Endothelial cell (in vitro differentiated cells): ENCODE measurements at regions not wholly inside any gene's neighbourhood (a gene's known extent, or its start where the extent isn't known, plus 50 kb on each side); places are given as distances from the start of the nearest gene placed in this dataset.

Source experiments
- DNase-seq: peaks from one replicate; pipeline ENCODE4 v3.0.0; 2021; ENCODE audit warnings: low spot score
- H3K27ac Mint-ChIP-seq: one replicate; pipeline ENCODE4 v1.8.0; 2021; ENCODE audit warnings: mixed read lengths, inconsistent platforms; ENCODE audit not compliant: unreplicated experiment
- H3K27me3 Mint-ChIP-seq: one replicate; pipeline ENCODE4 v1.8.0; 2021; ENCODE audit warnings: mild to moderate bottlenecking, moderate library complexity, mixed read lengths, inconsistent platforms; ENCODE audit not compliant: unreplicated experiment
- H3K36me3 Mint-ChIP-seq: one replicate; pipeline ENCODE4 v1.8.0; 2021; ENCODE audit warnings: mild to moderate bottlenecking, low read depth, mixed read lengths, inconsistent platforms; ENCODE audit not compliant: unreplicated experiment
- H3K4me1 Mint-ChIP-seq: one replicate; pipeline ENCODE4 v1.8.0; 2021; ENCODE audit warnings: mild to moderate bottlenecking, mixed read lengths, inconsistent platforms; ENCODE audit not compliant: unreplicated experiment
- H3K4me3 Mint-ChIP-seq: one replicate; pipeline ENCODE4 v1.8.0; 2021; ENCODE audit warnings: mild to moderate bottlenecking, mixed read lengths, inconsistent platforms; ENCODE audit not compliant: unreplicated experiment
- H3K9me3 Mint-ChIP-seq: one replicate; pipeline ENCODE4 v1.8.0; 2021; ENCODE audit warnings: mixed read lengths, inconsistent platforms; ENCODE audit not compliant: unreplicated experiment
- TF ChIP-seq, protein P1 (sequence below): fragments of 200-600 bp; sonication (generic); IDR thresholded peaks from one replicate; pipeline ENCODE4 v1.5.0; 2021; ENCODE audit warnings: antibody characterized with exemption; ENCODE audit not compliant: unreplicated experiment

DNA sequence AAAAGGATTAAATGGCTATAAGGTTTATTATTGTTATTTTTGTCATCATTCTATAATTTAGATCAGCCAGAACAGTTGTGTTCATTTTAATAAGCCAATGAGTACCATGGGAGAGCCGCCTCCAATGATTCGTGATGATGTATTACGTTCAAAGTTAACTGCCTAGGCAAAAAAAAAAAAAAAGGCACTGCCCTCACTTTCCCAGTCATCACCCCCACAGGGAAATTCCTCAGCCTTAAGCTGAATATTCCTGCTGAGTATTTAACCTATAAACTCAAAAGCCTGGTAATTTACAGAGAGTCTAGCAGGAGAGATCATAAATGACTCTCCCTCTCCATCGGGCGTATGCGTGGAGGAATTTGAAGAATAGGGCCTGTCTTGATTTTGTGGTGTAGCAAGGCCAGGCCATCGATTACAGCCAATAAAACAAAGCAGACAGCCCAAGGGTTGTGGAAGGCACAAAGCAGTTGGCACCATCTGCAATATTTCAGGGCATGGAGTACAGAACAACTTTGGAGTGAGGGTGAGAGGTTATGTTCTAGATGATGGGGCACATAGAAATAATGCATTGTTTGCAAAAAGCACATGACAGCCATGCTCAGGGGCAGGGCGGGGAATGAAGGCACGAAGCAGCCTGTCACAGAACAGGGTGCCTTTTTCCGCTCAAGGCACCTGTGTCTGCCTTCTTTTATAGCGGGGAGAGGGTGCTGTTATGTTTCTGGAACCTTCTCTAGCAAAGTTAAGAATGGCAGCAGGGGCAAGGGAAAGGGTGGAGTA lies 138.2 kb upstream of the DTNBP1 start:
- no peaks in the 10 kb centered on the region for H3K36me3 Mint-ChIP-seq
- H3K27me3 Mint-ChIP-seq, result peaks cover 3% of the 10 kb centered on the region
- no peak for DNase-seq
- no peak overlapping the region for H3K27ac Mint-ChIP-seq
- no peaks in the 10 kb centered on the region for H3K9me3 Mint-ChIP-seq
- peaks cover 4% of the 10 kb centered on the region for H3K4me1 Mint-ChIP-seq
- H3K4me3 Mint-ChIP-seq, result no peak overlapping the region
- TF ChIP-seq, protein P1, sequence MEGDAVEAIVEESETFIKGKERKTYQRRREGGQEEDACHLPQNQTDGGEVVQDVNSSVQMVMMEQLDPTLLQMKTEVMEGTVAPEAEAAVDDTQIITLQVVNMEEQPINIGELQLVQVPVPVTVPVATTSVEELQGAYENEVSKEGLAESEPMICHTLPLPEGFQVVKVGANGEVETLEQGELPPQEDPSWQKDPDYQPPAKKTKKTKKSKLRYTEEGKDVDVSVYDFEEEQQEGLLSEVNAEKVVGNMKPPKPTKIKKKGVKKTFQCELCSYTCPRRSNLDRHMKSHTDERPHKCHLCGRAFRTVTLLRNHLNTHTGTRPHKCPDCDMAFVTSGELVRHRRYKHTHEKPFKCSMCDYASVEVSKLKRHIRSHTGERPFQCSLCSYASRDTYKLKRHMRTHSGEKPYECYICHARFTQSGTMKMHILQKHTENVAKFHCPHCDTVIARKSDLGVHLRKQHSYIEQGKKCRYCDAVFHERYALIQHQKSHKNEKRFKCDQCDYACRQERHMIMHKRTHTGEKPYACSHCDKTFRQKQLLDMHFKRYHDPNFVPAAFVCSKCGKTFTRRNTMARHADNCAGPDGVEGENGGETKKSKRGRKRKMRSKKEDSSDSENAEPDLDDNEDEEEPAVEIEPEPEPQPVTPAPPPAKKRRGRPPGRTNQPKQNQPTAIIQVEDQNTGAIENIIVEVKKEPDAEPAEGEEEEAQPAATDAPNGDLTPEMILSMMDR, result no peak

DNA sequence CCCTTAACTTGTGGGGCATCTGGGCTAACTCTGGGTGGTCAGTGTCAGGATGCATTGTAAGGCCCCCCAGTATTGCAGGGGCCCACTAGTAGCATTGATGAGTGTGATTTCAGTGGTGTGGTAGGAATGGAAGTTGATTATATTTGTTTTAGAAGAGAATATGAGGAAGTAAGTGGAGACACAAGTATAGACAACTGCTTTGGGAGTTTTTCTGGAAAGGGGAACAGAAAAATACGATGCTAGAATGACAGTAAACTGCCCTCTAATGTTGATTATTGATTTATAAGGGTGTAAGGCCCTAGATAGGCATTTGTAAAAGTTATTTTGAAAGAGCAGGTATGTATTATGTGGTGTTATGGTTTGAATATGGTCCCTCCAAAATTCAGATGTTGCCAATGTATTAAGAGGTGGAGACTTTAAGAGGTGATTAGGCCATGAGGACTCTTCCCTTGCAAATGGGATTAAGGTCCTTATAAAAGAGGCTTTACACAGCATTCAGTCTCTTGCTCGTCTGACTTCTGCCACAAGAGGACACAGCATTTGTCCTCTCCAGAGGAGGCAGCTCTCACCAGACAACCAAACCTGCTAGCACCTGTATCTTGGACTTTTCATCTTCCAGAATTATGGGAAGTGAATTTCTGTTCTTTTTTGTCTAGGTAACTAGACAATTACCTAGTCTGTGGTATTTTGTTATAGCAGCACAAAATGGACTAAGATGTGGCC lies 135.9 kb upstream of the DTNBP1 start:
- H3K4me3 Mint-ChIP-seq, result no peak overlapping the region
- H3K27ac Mint-ChIP-seq, result no peak overlapping the region
- TF ChIP-seq, protein P1, result no peak
- H3K4me1 Mint-ChIP-seq, result no peaks in the 10 kb centered on the region
- H3K9me3 Mint-ChIP-seq, result no peaks in the 10 kb centered on the region
- no peaks in the 10 kb centered on the region for H3K36me3 Mint-ChIP-seq
- H3K27me3 Mint-ChIP-seq, result peaks cover 1% of the 10 kb centered on the region
- DNase-seq, result no peak

DNA sequence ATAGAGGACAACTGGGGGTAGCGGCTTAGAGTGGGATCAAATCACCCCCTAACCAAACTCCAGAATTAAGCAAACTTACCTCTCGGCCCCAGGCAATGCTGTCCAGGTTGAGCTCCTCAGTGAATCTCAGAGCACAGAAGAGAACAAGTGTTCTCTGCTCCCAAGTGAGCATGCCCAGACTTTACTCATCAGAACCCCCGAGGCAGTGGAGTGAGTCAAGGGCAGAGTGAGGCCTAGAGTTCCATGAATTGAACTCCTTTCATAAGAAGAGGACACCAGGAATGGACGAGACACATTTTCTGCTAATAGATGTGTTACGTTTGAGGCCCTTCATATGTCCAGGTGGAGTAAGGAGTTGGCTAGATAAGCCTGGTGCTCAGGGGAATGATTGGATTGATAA lies 134.0 kb upstream of the DTNBP1 start:
- Mint-ChIP-seq H3K36me3 (no peaks in the 10 kb centered on the region), H3K27ac (no peak overlapping the region)

DNA sequence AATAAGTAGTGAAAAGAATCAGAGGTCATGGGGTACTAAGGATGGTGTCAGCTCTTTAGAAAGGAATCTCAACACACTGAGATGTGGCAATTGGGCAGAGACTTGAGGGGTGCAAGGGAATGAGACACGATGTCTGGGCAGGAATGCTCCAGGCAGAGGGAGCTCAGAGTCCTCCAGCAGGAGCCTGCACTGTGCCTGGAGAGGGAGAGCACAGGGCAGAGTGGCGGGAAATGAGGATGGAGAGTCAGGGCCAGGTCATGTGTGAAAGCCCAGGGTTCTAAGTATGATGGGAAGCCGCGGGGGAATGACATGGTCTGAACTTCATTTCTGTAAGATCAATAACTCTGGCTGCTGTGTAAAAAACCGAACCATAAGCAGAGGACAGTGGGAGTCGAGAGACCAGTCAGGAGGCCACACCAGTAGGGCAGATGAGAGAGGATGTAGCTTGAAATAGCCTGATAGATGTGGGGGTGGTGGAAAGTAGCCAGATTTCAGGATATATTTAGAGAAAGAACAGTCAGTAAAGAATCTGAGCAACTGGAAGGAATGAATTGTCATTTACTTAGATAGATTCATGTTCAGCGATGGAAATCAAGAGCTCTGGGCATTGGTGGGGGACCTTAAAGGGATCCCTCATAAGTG lies 133.4 kb upstream of the DTNBP1 start:
- no peak overlapping the region for H3K27ac Mint-ChIP-seq
- no peak for DNase-seq
- H3K4me1 Mint-ChIP-seq, result no peaks in the 10 kb centered on the region
- TF ChIP-seq, protein P1, result no peak
- H3K36me3 Mint-ChIP-seq, result no peaks in the 10 kb centered on the region
- H3K9me3 Mint-ChIP-seq, result no peaks in the 10 kb centered on the region
- peaks cover 5% of the 10 kb centered on the region for H3K27me3 Mint-ChIP-seq
- H3K4me3 Mint-ChIP-seq, result peak overlapping the region; percentile 17

More for the DNA sequence above, 134.0 kb upstream of the DTNBP1 start:
- Mint-ChIP-seq H3K27me3 (peaks cover 5% of the 10 kb centered on the region), H3K4me1 (no peaks in the 10 kb centered on the region), H3K4me3 (no peak overlapping the region), H3K9me3 (no peaks in the 10 kb centered on the region)
- TF ChIP-seq, protein P1, result no peak
- DNase-seq, result no peak

DNA sequence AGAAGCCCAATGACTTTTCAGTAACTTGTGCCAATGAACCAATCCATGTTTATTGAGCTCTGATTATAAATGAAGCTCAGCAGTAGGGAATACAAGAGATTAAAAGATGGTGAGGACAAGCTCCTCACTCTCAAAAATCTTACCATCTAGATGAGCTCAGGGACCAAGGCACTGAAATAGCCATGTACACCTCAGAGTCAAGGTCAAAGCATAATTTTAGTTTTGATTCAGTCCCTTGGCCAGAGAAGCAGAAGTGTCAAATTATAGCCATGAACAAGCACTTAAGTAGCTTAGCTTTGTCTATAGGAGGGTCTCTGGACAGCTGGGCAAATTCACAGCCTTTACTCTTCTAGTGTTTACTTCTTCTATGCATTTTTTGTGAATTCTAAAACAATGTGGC lies 131.0 kb upstream of the DTNBP1 start:
- no peak overlapping the region for H3K4me3 Mint-ChIP-seq
- H3K9me3 Mint-ChIP-seq, result no peaks in the 10 kb centered on the region
- TF ChIP-seq, protein P1, result no peak
- DNase-seq, result no peak
- H3K27ac Mint-ChIP-seq, result no peak overlapping the region
- H3K4me1 Mint-ChIP-seq, result no peaks in the 10 kb centered on the region
- H3K27me3 Mint-ChIP-seq, result peaks cover 4% of the 10 kb centered on the region
- no peaks in the 10 kb centered on the region for H3K36me3 Mint-ChIP-seq
